ENCODE measurements at regions not wholly inside any gene's neighbourhood (a gene's known extent, or its start where the extent isn't known, plus 50 kb on each side); places are given as distances from the start of the nearest gene placed in this dataset.
"Not testable (repeated sequence)": the region's sequence is repeated elsewhere in the genome, so short reads cannot be mapped to it uniquely, and the experiment has no call there.

- no peak for DNase-seq (ENCODE audit: low read depth)
Measured at GRCh38 chr3:73228437-73228836, 167.0 kb downstream of the EBLN2 start.

GRCh38 chr3:73228959-73229358, 167.5 kb downstream of the EBLN2 start:
- no peak for DNase-seq (ENCODE audit: low read depth)

GRCh38 chr3:73234354-73235014, 173.0 kb downstream of the EBLN2 start:
- DNase-seq (ENCODE audit: low read depth), result no peak

- no peak for DNase-seq (ENCODE audit: low read depth)
Measured at GRCh38 chr3:73235768-73236167, 174.3 kb downstream of the EBLN2 start.

GRCh38 chr3:73236867-73237266, 175.4 kb downstream of the EBLN2 start:
- no peak for DNase-seq (ENCODE audit: low read depth)

- no peak for DNase-seq (ENCODE audit: low read depth)
Measured at GRCh38 chr3:73243740-73244139, 182.3 kb downstream of the EBLN2 start.

GRCh38 chr3:73245459-73245858, 184.0 kb downstream of the EBLN2 start:
- no peak for DNase-seq (ENCODE audit: low read depth)

- DNase-seq (ENCODE audit: low read depth), result no peak
Measured at GRCh38 chr3:73249047-73249446, 187.6 kb downstream of the EBLN2 start.

GRCh38 chr3:73254062-73254461, 192.6 kb downstream of the EBLN2 start:
- DNase-seq (ENCODE audit: low read depth), result no peak

- DNase-seq (ENCODE audit: low read depth), result peak; percentile 35
Measured at GRCh38 chr3:73255609-73256029, 194.2 kb downstream of the EBLN2 start.

- no peak for DNase-seq (ENCODE audit: low read depth)
Measured at GRCh38 chr3:73257186-73257585, 195.7 kb downstream of the EBLN2 start.

- DNase-seq (ENCODE audit: low read depth), result no peak
Measured at GRCh38 chr3:73258057-73258456, 196.6 kb downstream of the EBLN2 start.

- no peak for DNase-seq (ENCODE audit: low read depth)
Measured at GRCh38 chr3:73259291-73259690, 197.8 kb downstream of the EBLN2 start.

- no peak for DNase-seq (ENCODE audit: low read depth)
Measured at GRCh38 chr3:73259856-73260255, 198.4 kb downstream of the EBLN2 start.

GRCh38 chr3:73266558-73266957, 205.1 kb downstream of the EBLN2 start:
- not testable (repeated sequence) for DNase-seq (ENCODE audit: low read depth)

- not testable (repeated sequence) for DNase-seq (ENCODE audit: low read depth)
Measured at GRCh38 chr3:73269126-73269525, 207.7 kb downstream of the EBLN2 start.

GRCh38 chr3:73270839-73271483, 209.5 kb downstream of the EBLN2 start:
- peak; percentile 38 for DNase-seq (ENCODE audit: low read depth)

- DNase-seq (ENCODE audit: low read depth), result no peak
Measured at GRCh38 chr3:73273341-73273740, 211.9 kb downstream of the EBLN2 start.

- no peak for DNase-seq (ENCODE audit: low read depth)
Measured at GRCh38 chr3:73280746-73281145, 219.3 kb downstream of the EBLN2 start.

GRCh38 chr3:73284472-73284871, 223.0 kb downstream of the EBLN2 start:
- no peak for DNase-seq (ENCODE audit: low read depth)

GRCh38 chr3:73291541-73291940, 230.1 kb downstream of the EBLN2 start:
- no peak for DNase-seq (ENCODE audit: low read depth)

GRCh38 chr3:73292220-73292619, 230.8 kb downstream of the EBLN2 start:
- DNase-seq (ENCODE audit: low read depth), result no peak

- DNase-seq (ENCODE audit: low read depth), result no peak
Measured at GRCh38 chr3:73294537-73294936, 233.1 kb downstream of the EBLN2 start.

All from GM04504 (cell line).